Fibroblast of pulmonary artery (primary cell): ENCODE measurements at regions not wholly inside any gene's neighbourhood (a gene's known extent, or its start where the extent isn't known, plus 50 kb on each side); places are given as distances from the start of the nearest gene placed in this dataset.

Source experiments
- DNase-seq: peaks from one replicate; pipeline ENCODE4 v3.0.0-alpha.2; 2010; ENCODE audit warnings: low read depth
- H3K4me3 ChIP-seq: replicated peaks from 2 replicates; pipeline ENCODE4 v1.5.1; 2011; ENCODE audit warnings: low read depth, mild to moderate bottlenecking, control low read depth, low read length, moderate library complexity
- TF ChIP-seq, protein P1 (sequence below): IDR thresholded peaks from 2 replicates; pipeline ENCODE4 v1.5.1; 2011; ENCODE audit warnings: mild to moderate bottlenecking, control low read depth, low read length, inconsistent platforms; ENCODE audit errors: missing control alignments

- DNase-seq, result no peak
- TF ChIP-seq, protein P1, sequence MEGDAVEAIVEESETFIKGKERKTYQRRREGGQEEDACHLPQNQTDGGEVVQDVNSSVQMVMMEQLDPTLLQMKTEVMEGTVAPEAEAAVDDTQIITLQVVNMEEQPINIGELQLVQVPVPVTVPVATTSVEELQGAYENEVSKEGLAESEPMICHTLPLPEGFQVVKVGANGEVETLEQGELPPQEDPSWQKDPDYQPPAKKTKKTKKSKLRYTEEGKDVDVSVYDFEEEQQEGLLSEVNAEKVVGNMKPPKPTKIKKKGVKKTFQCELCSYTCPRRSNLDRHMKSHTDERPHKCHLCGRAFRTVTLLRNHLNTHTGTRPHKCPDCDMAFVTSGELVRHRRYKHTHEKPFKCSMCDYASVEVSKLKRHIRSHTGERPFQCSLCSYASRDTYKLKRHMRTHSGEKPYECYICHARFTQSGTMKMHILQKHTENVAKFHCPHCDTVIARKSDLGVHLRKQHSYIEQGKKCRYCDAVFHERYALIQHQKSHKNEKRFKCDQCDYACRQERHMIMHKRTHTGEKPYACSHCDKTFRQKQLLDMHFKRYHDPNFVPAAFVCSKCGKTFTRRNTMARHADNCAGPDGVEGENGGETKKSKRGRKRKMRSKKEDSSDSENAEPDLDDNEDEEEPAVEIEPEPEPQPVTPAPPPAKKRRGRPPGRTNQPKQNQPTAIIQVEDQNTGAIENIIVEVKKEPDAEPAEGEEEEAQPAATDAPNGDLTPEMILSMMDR, result no peak
- H3K4me3 ChIP-seq, result no peak overlapping the region
These were observed 83.6 kb upstream of the ETAA1 start for GRCh38 chr2:67313536-67313935.

- TF ChIP-seq, protein P1, result no peak
- no peak overlapping the region for H3K4me3 ChIP-seq
- DNase-seq, result no peak
These were observed 79.1 kb upstream of the ETAA1 start for GRCh38 chr2:67318031-67318430.

GRCh38 chr2:67318563-67318962 is 78.6 kb upstream of the ETAA1 start:
- TF ChIP-seq, protein P1, result no peak
- DNase-seq, result no peak
- H3K4me3 ChIP-seq, result no peak overlapping the region

GRCh38 chr2:67318993-67319481 is 78.1 kb upstream of the ETAA1 start:
- H3K4me3 ChIP-seq, result no peak overlapping the region
- DNase-seq, result no peak
- TF ChIP-seq, protein P1, result no peak

DNA sequence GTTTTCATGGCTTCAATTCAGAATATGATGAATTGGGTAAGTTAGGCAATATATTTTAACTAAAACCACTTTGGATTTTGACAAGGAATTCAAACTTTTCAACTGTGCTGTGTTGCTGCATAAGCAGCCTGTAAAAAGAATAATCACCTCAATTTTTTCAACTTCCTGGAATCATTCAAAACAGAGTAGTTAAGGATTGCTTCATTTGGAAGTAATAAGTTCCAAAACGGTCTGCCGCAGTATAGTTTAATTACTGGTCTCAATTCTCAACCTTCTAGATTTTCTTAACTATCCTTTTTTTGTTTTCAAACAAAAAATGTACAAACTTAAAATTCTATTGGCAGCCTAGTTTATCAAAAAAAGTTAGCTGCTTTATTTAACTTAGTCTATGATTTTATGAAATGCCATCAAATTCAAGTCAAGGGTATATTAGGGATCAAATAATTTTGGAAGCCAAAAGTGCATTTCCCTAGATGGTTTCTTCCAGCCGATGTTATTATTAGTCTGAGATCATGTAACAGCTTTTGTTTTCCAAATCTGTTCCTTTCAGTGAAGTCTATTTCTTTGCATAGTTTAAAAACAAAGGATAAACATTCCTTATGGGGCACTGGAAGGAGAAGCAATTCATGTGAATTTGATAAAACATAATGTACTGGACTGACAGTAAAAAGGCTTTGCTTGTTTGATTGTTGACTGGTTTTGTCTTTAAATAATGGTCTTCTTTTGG is 76.1 kb upstream of the ETAA1 start:
- DNase-seq, result no peak
- H3K4me3 ChIP-seq, result no peak overlapping the region
- TF ChIP-seq, protein P1, result no peak

DNA sequence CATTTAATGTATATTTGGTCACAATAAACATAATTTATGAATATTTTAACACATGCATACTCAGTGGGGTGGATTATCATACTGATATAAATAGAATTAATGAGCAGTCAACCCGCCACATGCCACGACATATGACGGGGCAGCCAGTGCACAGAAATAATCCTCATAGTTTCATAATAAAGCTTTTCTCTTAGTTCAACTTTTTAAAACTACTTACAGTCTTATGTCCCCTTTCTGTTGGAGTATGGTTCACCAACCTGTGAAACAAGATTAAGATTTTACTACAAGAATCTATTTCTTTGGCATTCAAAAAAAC is 75.6 kb upstream of the ETAA1 start:
- no peak for DNase-seq
- TF ChIP-seq, protein P1, result no peak
- H3K4me3 ChIP-seq, result no peak overlapping the region
